ENCODE measurements at regions not wholly inside any gene's neighbourhood (a gene's known extent, or its start where the extent isn't known, plus 50 kb on each side); places are given as distances from the start of the nearest gene placed in this dataset.

DNA sequence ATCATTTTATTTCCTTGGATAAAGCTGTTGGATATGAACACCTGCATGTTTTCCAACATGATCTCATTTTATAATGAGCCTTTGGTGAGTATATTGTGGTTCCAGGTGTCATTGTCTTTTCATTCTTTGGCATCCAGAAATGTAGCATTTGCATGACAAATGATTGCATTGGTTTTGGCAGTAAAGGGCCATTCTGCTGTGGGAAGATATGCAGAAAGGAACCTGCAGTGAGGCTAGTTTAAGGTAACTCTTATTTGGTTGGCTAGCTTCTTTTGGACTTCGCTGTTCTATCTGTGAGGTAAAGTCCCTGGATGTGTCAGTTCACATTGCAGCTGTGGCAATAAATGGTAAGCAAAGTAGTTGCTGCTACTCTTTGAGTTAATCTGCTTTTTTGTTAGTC lies 343.0 kb downstream of the AMY1C start:
- TF ChIP-seq, protein P1, sequence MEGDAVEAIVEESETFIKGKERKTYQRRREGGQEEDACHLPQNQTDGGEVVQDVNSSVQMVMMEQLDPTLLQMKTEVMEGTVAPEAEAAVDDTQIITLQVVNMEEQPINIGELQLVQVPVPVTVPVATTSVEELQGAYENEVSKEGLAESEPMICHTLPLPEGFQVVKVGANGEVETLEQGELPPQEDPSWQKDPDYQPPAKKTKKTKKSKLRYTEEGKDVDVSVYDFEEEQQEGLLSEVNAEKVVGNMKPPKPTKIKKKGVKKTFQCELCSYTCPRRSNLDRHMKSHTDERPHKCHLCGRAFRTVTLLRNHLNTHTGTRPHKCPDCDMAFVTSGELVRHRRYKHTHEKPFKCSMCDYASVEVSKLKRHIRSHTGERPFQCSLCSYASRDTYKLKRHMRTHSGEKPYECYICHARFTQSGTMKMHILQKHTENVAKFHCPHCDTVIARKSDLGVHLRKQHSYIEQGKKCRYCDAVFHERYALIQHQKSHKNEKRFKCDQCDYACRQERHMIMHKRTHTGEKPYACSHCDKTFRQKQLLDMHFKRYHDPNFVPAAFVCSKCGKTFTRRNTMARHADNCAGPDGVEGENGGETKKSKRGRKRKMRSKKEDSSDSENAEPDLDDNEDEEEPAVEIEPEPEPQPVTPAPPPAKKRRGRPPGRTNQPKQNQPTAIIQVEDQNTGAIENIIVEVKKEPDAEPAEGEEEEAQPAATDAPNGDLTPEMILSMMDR (IDR thresholded peaks at IDR 0.05): no peak
- TF ChIP-seq ZFX (IDR thresholded peaks at IDR 0.05; ENCODE audit: borderline replicate concordance): no peak
